GM04504 (cell line): ENCODE measurements at regions not wholly inside any gene's neighbourhood (a gene's known extent, or its start where the extent isn't known, plus 50 kb on each side); places are given as distances from the start of the nearest gene placed in this dataset.
"Not testable (repeated sequence)": the region's sequence is repeated elsewhere in the genome, so short reads cannot be mapped to it uniquely, and the experiment has no call there.

Source experiments
- DNase-seq: peaks from one replicate; pipeline ENCODE4 v3.0.0-alpha.2; 2012; ENCODE audit warnings: low read depth

DNA sequence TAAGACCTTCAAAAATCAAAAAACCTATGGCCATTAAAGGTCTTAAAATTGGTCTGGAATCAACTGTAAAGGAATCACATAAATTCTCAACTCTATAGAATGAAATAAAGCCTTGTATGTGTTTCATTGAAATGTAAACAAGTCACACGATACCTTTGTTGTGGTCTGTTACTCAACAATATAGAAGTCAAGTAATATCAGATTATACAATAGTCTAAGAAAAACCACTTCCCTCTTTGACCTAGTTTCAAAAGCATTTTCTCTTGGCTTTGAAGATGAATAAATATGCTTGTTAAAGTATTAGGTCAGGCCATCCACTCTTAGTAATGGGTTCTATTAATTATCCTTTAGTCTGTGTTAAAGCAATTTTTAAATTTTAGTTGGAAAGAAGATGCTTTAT is 79.8 kb upstream of the DIO2 start:
- no peak for DNase-seq

DNA sequence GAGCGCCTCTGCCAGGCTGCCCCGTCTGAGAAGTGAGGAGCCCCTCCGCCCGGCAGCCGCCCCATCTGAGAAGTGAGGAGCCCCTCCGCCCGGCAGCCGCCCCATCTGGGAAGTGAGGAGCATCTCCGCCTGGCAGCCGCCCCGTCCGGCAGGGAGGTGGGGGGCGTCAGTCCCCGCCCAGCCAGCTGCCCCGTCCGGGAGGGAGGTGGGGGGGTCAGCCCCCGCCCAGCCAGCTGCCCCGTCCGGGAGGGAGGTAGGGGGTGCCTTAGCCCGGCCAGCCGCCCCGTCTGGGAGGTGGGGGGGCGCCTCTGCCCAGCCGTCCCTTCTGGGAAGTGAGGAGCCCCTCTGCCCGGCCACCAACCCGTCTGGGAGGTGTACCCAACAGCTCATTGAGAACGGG is 75.4 kb upstream of the DIO2 start:
- not testable (repeated sequence) for DNase-seq

DNA sequence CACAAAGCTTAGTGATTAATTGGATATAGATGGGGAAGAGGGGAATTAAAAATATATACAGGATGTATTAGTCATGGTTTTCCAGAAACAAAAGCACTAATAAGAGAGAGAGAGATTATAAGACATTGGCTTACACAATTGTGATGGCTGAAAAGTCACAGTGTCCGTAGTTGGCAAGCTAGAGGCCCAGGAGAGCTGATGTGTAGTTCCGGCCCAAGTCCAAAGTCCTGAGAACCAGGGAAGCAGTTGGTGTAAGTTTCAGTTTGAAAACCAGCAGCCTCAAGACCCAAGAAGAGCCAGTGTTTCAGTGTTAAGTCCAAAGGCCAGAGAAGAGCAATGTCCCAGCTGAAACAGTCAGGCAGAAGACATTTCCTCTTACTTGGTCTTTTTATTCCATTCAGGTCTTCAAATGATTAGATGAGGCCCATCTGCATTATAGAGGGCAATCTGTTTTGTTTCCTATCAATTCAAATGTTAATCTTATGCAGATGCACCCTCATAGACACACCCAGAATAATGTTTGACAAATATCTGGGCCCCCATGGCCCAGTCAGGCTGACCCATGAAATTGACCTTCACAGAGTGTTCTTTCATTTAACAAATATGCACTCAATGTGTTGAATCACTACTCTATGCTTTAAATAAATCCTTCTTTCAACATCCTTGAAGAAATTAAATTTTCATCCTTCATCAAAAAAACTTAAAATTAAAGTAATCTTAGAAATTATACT is 67.2 kb upstream of the DIO2 start:
- DNase-seq: no peak

DNA sequence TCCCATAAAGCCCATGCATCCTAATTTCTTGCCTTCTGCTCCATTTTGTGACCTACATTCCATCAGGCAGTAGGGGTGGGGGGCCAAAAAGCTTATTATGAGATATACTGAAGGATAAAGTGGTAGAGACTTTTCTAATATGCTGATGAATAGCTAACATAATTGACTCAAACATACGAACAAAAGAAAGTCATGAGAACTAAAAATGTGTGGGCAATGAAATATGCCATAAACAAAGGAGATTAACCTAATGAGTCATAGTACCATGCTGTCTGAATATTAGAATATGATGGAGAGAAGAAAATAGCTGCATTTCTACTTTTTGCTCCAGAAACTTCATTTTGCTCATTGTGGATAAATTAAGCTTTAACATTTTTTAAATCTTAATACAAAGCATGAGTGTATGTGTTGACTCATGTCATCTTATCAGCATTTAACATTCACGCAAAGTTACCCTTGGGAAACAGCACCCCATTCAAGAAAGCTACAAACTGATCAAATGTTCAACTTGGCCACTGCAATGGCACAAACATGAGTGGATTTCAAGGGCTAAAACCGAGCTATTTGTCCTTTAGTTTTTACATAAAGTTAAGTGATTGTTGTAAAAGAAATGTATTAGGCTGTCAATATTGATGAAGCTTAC is 64.0 kb upstream of the DIO2 start:
- DNase-seq: no peak

DNA sequence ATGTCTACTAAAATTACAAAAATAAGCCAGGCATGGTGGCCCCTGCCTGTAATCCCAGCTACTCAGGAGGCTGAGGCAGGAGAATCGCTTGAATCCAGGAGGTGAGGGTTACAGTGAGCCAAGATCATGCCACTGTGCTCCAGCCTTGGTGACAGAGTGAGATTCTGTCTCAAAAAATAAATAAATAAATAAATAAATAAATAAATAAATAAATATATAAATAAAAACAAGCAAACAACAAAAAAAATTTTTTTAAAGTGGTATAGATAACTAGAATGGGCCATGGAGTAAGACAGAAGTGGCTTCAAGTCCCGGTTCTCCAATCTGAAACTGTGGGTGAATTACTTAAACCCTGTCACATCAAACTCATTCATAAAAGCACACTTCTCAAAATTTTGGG is 63.0 kb upstream of the DIO2 start:
- not testable (repeated sequence) for DNase-seq

DNA sequence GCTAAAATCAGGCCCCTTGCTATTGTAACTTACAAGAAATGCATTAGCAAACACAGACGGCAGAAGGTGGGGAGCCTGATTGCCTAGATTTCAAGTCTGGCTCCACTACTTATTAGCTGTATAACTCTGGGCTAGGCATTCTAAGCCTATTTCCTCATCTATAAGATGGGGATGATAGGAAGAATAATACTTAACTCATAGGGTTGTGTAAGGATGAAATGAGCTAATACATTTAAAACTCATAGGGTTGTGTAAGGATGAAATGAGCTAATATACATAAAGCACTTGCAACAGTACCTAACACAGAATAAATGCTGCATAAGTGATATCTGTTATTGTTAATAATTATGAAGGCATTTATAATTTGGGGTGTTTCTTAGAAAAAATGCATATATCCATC is 60.1 kb upstream of the DIO2 start:
- no peak for DNase-seq

DNA sequence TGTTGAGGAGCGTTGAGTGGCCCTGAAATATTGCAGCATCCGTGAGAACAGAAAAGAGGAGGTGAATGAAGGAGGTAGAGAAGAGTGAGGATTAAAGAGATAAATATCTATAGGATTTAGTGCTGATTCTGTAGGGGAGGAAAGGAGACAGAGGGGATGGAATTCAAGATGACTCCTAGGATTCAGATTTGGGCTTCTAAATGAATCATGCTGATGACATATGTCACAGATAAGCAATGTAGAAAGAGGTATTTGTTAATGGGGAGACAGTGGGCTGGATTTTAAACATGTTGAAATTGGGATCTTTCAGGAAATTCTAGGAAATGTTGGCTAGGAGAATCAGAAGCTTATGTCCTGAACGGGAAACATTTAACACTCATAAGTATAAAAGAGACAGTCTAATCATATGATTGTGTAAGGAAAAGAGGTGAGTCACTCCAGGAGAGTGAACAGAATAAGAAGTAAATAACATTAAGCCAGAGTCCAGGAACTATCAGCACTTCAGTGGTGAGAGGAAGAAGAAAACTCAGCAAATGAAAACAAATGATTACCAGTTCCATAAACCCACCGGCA is 58.1 kb upstream of the DIO2 start:
- DNase-seq: peak; percentile 18

DNA sequence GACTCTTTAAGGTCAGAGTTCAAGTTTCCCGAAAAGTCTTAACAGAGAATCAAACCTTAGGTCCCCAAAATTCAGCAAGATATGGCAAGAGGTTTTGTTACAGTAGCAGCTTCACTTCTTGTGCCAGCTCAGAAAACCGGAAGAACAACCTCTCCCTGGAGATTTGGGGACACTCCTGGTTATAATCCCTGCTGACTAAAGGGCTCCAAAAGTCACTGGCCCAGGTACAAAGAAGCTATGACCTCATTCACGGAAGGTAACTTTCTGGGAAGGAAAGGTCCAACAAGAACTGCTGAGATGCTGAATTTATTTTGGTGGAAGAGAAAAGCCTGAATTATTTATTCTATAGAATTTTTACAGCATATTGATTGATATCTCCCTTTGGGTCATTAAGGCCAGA is 55.6 kb upstream of the DIO2 start:
- no peak for DNase-seq

DNA sequence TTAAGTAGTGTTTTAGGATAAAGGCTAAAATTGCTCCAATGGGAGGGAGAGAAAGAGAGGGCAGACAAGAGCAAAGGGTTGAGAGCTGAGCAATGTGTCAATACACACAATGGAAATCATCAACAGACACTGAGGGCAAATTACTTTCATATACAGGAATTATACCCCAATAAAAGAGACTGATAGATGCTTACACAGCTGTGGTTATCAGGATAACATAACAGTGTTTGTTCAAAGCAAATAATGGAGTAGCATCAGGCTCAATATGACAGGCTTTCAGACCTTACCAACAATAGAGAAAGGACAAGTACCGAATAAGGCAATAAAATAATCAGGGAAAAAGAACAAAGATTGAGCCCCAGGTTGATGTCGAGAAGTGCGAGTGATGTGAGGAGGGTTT is 53.4 kb upstream of the DIO2 start:
- no peak for DNase-seq
